HG02759 (cell line): ENCODE measurements at regions not wholly inside any gene's neighbourhood (a gene's known extent, or its start where the extent isn't known, plus 50 kb on each side); places are given as distances from the start of the nearest gene placed in this dataset.

Source experiments
- ATAC-seq: cut with Tn5 transposase; IDR thresholded peaks from one replicate; pipeline ENCODE4 v1.9.1; 2021; ENCODE audit warnings: mild to moderate bottlenecking, moderate library complexity; ENCODE audit not compliant: unreplicated experiment

- ATAC-seq, result no peak
These were observed 289.7 kb upstream of the ZFHX3 start for GRCh38 chr16:73337373-73338296.

- no peak for ATAC-seq
These were observed 281.7 kb upstream of the ZFHX3 start for GRCh38 chr16:73329358-73330286.

- ATAC-seq, result no peak
These were observed 279.0 kb upstream of the ZFHX3 start for GRCh38 chr16:73326770-73327470.

GRCh38 chr16:73326221-73326620 lies 278.3 kb upstream of the ZFHX3 start:
- no peak for ATAC-seq

- ATAC-seq, result no peak
These were observed 276.0 kb upstream of the ZFHX3 start for GRCh38 chr16:73323880-73324279.

- no peak for ATAC-seq
These were observed 274.9 kb upstream of the ZFHX3 start for GRCh38 chr16:73322856-73323255.

GRCh38 chr16:73321853-73322252 lies 273.9 kb upstream of the ZFHX3 start:
- no peak for ATAC-seq

GRCh38 chr16:73319737-73320136 lies 271.8 kb upstream of the ZFHX3 start:
- no peak for ATAC-seq

- no peak for ATAC-seq
These were observed 271.3 kb upstream of the ZFHX3 start for GRCh38 chr16:73319261-73319660.

GRCh38 chr16:73317321-73317857 lies 269.5 kb upstream of the ZFHX3 start:
- no peak for ATAC-seq

GRCh38 chr16:73315645-73316044 lies 267.7 kb upstream of the ZFHX3 start:
- peak; percentile 86 for ATAC-seq

GRCh38 chr16:73313950-73314349 lies 266.0 kb upstream of the ZFHX3 start:
- ATAC-seq, result no peak

- ATAC-seq, result no peak
These were observed 264.2 kb upstream of the ZFHX3 start for GRCh38 chr16:73311857-73312723.

- ATAC-seq, result no peak
These were observed 260.8 kb upstream of the ZFHX3 start for GRCh38 chr16:73308771-73309170.

- ATAC-seq, result no peak
These were observed 259.0 kb upstream of the ZFHX3 start for GRCh38 chr16:73306901-73307413.

GRCh38 chr16:73304008-73304774 lies 256.3 kb upstream of the ZFHX3 start:
- no peak for ATAC-seq

- ATAC-seq, result no peak
These were observed 255.0 kb upstream of the ZFHX3 start for GRCh38 chr16:73302942-73303341.

GRCh38 chr16:73301984-73302383 lies 254.1 kb upstream of the ZFHX3 start:
- ATAC-seq, result no peak

GRCh38 chr16:73299346-73299745 lies 251.4 kb upstream of the ZFHX3 start:
- ATAC-seq, result no peak
